Chondrocyte (in vitro differentiated cells): ENCODE measurements at regions not wholly inside any gene's neighbourhood (a gene's known extent, or its start where the extent isn't known, plus 50 kb on each side); places are given as distances from the start of the nearest gene placed in this dataset.

ENCODE experiments used
- DNase-seq: peaks from one replicate; pipeline ENCODE4 v3.0.0; 2021; ENCODE audit warnings: mixed read lengths, low spot score
- H3K27ac Mint-ChIP-seq: one replicate; pipeline ENCODE4 v1.8.0; 2021; ENCODE audit warnings: mild to moderate bottlenecking, moderate library complexity, mixed read lengths; ENCODE audit not compliant: unreplicated experiment
- H3K27me3 Mint-ChIP-seq: 2 replicates; pipeline ENCODE4 v1.8.0; 2021; ENCODE audit warnings: low read depth, mixed read lengths
- H3K36me3 Mint-ChIP-seq: 2 replicates; pipeline ENCODE4 v1.8.0; 2021; ENCODE audit warnings: low read depth, mixed read lengths
- H3K4me1 Mint-ChIP-seq: 2 replicates; pipeline ENCODE4 v1.8.0; 2021; ENCODE audit warnings: low read depth, mild to moderate bottlenecking, mixed read lengths
- H3K4me3 Mint-ChIP-seq: one replicate; pipeline ENCODE4 v1.8.0; 2021; ENCODE audit warnings: mild to moderate bottlenecking, moderate library complexity, mixed read lengths; ENCODE audit not compliant: unreplicated experiment
- H3K9me3 Mint-ChIP-seq: 2 replicates; pipeline ENCODE4 v1.8.0; 2021; ENCODE audit warnings: low read depth, mixed read lengths
- TF ChIP-seq, protein P1 (sequence below): fragments of 200-600 bp; sonication (generic); IDR thresholded peaks from 2 replicates; pipeline ENCODE4 v1.5.0; 2021; ENCODE audit warnings: antibody characterized with exemption, mild to moderate bottlenecking, moderate library complexity

- TF ChIP-seq, protein P1, sequence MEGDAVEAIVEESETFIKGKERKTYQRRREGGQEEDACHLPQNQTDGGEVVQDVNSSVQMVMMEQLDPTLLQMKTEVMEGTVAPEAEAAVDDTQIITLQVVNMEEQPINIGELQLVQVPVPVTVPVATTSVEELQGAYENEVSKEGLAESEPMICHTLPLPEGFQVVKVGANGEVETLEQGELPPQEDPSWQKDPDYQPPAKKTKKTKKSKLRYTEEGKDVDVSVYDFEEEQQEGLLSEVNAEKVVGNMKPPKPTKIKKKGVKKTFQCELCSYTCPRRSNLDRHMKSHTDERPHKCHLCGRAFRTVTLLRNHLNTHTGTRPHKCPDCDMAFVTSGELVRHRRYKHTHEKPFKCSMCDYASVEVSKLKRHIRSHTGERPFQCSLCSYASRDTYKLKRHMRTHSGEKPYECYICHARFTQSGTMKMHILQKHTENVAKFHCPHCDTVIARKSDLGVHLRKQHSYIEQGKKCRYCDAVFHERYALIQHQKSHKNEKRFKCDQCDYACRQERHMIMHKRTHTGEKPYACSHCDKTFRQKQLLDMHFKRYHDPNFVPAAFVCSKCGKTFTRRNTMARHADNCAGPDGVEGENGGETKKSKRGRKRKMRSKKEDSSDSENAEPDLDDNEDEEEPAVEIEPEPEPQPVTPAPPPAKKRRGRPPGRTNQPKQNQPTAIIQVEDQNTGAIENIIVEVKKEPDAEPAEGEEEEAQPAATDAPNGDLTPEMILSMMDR: no peak
- Mint-ChIP-seq H3K36me3 (no peaks in the 10 kb centered on the region), H3K27ac (no peak overlapping the region), H3K4me1 (peaks cover 76% of the 10 kb centered on the region), H3K9me3 (no peaks in the 10 kb centered on the region), H3K27me3 (no peaks in the 10 kb centered on the region), H3K4me3 (no peak overlapping the region)
- DNase-seq: no peak
Measured at GRCh38 chr2:237261327-237261726, 152.6 kb downstream of the COL6A3 start.

GRCh38 chr2:237262838-237263771, 150.9 kb downstream of the COL6A3 start:
- Mint-ChIP-seq H3K4me1 (peaks cover 61% of the 10 kb centered on the region), H3K36me3 (no peaks in the 10 kb centered on the region), H3K9me3 (no peaks in the 10 kb centered on the region), H3K27me3 (no peaks in the 10 kb centered on the region), H3K4me3 (no peak overlapping the region), H3K27ac (peak overlapping the region; percentile 81)
- TF ChIP-seq, protein P1: no peak
- no peak for DNase-seq

- peak overlapping the region; percentile 61 for H3K27ac Mint-ChIP-seq
- no peaks in the 10 kb centered on the region for H3K27me3 Mint-ChIP-seq
- H3K4me3 Mint-ChIP-seq: no peak overlapping the region
- TF ChIP-seq, protein P1: no peak
- H3K4me1 Mint-ChIP-seq: peaks cover 53% of the 10 kb centered on the region
- H3K36me3 Mint-ChIP-seq: no peaks in the 10 kb centered on the region
- no peaks in the 10 kb centered on the region for H3K9me3 Mint-ChIP-seq
- DNase-seq: no peak
Measured at GRCh38 chr2:237264480-237265219, 149.3 kb downstream of the COL6A3 start.

DNA sequence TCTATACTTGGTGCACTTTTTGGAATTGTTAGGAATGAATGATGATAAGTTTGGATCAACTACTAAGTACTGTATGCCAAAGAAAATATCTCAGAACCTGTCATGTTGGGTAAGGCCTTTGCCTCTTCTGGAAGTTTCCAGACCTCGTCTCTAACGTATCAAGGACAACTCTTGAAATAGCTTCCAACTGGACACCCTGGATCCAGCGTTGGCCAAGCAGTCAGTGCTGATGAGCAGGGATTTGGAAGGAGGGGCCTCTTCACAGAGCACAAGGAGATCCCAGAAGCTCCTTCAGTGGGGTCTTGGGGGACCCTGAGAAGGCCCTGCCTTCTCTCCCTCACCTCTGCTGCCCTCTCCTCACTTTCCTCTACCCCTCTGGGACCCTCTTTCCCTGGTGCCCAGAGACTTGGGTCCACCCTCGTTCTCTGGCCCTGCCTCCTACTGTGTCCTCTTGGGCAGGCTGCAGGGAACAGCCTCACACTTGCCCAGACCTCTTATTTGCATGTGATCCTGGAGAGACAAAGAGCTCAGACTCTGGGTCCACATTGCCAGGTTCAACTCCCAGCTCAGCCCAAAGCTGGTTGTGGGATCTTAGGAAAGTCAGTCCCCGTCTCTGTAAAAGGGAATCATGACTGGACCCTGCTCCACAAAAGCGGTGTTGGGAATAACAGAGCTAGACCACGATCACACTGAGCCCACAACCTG, 145.8 kb downstream of the COL6A3 start:
- H3K4me1 Mint-ChIP-seq: peaks cover 57% of the 10 kb centered on the region
- TF ChIP-seq, protein P1: no peak

More for the DNA sequence above, 145.8 kb downstream of the COL6A3 start:
- DNase-seq: no peak
- Mint-ChIP-seq H3K9me3 (peaks cover 8% of the 10 kb centered on the region), H3K27ac (no peak overlapping the region), H3K36me3 (no peaks in the 10 kb centered on the region), H3K27me3 (no peaks in the 10 kb centered on the region), H3K4me3 (no peak overlapping the region)
